ENCODE measurements at regions not wholly inside any gene's neighbourhood (a gene's known extent, or its start where the extent isn't known, plus 50 kb on each side); places are given as distances from the start of the nearest gene placed in this dataset.
"Not testable (repeated sequence)": the region's sequence is repeated elsewhere in the genome, so short reads cannot be mapped to it uniquely, and the experiment has no call there.

DNA sequence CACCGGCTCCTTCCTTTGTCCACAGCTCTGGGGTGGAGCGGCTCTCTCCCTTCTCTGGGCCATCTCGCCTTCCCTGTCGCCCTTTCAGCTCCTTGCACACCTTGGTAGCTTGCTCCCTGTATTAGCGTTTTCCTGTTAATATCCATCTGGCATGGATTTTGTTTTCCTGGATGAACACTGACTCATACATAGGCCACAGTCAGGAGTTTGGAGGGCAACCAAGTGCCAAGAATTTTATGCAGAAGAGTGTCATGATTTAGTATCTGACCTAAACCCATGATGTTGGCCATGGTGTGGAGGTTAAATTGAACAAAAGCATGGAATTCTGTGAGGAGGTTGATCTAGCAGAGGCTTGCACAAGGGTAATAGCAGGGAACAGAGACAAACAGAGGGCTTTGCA is 180.9 kb downstream of the AIPL1 start:
- no peak for DNase-seq (ENCODE audit: low read depth)
- TF ChIP-seq, protein P1, sequence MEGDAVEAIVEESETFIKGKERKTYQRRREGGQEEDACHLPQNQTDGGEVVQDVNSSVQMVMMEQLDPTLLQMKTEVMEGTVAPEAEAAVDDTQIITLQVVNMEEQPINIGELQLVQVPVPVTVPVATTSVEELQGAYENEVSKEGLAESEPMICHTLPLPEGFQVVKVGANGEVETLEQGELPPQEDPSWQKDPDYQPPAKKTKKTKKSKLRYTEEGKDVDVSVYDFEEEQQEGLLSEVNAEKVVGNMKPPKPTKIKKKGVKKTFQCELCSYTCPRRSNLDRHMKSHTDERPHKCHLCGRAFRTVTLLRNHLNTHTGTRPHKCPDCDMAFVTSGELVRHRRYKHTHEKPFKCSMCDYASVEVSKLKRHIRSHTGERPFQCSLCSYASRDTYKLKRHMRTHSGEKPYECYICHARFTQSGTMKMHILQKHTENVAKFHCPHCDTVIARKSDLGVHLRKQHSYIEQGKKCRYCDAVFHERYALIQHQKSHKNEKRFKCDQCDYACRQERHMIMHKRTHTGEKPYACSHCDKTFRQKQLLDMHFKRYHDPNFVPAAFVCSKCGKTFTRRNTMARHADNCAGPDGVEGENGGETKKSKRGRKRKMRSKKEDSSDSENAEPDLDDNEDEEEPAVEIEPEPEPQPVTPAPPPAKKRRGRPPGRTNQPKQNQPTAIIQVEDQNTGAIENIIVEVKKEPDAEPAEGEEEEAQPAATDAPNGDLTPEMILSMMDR (IDR thresholded peaks at IDR 0.05; ENCODE audit: control insufficient read depth, extremely low read depth, insufficient read depth): no peak
- H3K4me3 ChIP-seq (ENCODE audit: low read depth, low read length): no peak overlapping the region

DNA sequence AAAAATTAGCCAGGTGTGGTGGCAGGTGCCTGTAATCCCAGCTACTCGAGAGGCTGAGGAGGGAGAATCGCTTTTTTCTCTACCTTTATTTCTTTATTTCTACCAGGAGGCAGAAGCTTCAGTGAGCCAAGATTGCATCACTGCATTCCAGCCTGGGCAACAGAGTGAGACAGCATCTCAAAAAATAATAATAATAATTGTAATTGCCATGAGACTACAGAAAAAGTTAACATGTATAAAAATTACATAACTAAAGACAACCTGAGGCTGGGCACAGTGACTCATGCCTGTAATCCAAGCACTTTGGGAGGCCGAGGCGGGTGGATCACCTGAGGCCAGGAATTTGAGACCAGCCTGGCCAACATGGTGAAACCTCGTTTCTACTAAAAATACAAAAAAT is 181.5 kb downstream of the WSCD1 start:
- not testable (repeated sequence) for H3K4me3 ChIP-seq (ENCODE audit: low read depth, low read length); DNase-seq (ENCODE audit: low read depth)

DNA sequence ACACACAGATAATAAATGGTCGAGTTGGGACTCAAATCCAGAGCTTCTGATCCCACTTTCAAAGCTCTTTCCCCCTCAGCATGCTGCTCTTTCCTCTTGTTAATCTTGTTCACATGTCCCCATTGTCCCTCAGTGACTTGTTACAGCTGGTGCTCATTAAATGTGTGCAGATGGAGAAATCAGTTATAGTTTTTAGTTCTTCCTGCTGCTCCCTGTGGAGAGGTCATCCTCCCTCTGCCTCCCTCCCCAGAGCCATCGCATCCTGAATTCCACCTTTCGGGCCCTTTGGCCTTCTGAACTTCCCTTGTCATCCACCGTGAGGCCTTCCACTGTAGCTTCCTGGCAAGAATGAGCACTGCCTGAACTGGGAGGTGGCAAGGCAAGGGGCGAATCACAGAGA is 179.6 kb downstream of the WSCD1 start:
- DNase-seq (ENCODE audit: low read depth): no peak
- H3K4me3 ChIP-seq (ENCODE audit: low read depth, low read length): no peak overlapping the region
- TF ChIP-seq, protein P1 (IDR thresholded peaks at IDR 0.05; ENCODE audit: control insufficient read depth, extremely low read depth, insufficient read depth): no peak

DNA sequence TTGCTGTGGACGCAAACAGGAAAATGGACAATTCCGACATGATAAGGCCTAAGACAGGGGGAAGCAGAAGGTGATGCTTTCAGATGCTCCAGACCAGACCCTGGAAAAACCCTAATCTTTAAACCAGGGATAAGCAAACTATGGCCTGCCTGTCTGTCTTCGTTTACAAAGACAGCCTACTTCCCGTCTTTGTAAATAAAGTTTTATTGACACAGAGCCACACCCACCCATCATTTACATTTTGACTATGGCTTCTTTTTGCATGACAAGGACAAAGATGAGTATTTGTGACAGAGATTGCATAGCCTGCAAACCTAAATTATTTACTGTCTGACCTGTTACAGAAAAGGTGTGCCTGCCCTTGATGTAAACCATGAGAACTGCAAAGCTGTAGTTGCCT is 177.9 kb downstream of the WSCD1 start:
- no peak overlapping the region for H3K4me3 ChIP-seq (ENCODE audit: low read depth, low read length)
- TF ChIP-seq, protein P1 (IDR thresholded peaks at IDR 0.05; ENCODE audit: control insufficient read depth, extremely low read depth, insufficient read depth): no peak
- no peak for DNase-seq (ENCODE audit: low read depth)

DNA sequence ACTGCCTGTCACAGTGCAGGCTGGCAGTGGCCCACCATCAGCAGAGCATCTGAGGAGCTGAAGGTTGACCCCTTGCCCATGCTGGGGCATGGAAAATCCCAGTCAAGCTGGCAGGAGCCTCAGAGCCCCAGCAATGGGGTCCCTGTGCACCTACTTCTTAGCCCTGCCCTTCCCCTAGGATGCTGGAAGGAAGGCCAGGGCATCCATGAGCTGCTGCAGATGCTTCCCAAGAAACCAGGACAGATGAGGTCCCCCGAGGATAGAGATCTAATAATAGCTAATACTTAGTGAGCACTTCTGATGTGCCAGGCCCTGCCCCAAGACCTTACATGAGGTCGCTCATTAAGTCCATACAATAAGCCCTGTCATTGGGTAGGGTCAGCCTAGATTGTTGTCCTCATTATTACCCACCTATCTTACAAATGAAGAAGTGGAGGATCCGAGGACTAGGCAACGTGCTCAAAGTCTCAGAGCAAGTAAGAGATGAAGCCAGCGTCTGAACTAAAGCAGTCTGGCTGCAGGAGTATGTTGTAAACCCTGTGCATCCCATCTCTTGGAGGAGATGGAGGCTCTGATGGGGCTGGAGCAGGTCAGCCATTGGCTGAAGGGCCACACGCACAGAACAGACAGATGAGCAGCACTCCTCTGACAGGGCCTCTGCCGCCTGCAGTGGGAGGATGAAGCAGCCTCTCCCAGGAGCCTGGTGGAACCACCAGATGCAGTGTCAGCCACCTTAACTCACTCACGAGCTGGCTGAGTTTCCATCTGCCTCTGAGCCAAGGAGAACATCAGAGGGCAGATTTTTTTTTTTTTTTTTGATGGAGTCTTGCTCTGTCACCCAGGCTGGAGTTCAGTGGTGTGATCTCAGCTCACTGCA is 175.4 kb downstream of the WSCD1 start:
- no peak overlapping the region for H3K4me3 ChIP-seq (ENCODE audit: low read depth, low read length)
- TF ChIP-seq, protein P1 (IDR thresholded peaks at IDR 0.05; ENCODE audit: control insufficient read depth, extremely low read depth, insufficient read depth): no peak
- DNase-seq (ENCODE audit: low read depth): no peak

DNA sequence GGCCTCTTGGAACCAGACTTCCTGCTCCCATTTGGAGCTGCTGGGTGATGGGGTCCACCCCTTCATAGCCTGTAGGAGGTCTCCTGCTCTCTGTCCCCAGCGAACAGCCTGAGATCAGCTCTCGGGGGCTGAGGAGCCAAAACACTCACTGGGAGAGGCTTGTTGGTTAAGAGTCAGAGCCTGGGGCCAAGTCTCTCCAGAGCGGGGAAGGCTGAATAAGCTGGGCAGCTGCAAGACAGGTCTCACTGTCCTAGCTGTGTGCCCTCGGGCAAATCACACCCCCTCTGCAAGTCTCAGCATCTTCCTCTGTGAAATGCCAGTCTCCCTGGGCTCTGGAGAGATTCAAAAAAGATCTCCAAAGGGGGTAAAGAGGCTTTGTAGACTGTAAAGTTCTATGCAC is 174.6 kb downstream of the WSCD1 start:
- TF ChIP-seq, protein P1 (IDR thresholded peaks at IDR 0.05; ENCODE audit: control insufficient read depth, extremely low read depth, insufficient read depth): no peak
- no peak overlapping the region for H3K4me3 ChIP-seq (ENCODE audit: low read depth, low read length)
- no peak for DNase-seq (ENCODE audit: low read depth)

DNA sequence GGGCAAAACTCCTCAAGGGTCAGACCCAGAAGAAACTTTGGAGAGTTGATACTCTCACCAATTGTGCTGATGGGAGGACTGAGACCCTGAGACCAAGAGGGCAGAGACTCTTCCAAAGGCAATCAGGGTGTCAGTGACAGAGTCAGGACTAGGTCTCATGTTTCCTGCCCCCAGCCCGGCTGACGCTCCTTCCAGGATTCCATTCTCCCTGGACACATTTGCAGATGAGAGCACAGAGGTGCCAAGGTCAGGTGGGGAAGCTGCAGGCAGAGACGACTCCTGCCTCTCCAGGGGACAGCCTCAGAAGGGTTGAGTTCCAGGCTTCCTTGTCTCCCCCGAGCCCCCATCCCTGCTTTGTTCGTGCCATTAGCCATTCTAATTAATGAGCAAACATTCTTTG is 174.1 kb downstream of the WSCD1 start:
- no peak for DNase-seq (ENCODE audit: low read depth)
- TF ChIP-seq, protein P1 (IDR thresholded peaks at IDR 0.05; ENCODE audit: control insufficient read depth, extremely low read depth, insufficient read depth): no peak
- H3K4me3 ChIP-seq (ENCODE audit: low read depth, low read length): no peak overlapping the region

Data from LNCaP clone FGC (cell line).